Ovary (tissue), 7 donors: ENCODE measurements at regions not wholly inside any gene's neighbourhood (a gene's known extent, or its start where the extent isn't known, plus 50 kb on each side); places are given as distances from the start of the nearest gene placed in this dataset.
"Not testable (repeated sequence)": the region's sequence is repeated elsewhere in the genome, so short reads cannot be mapped to it uniquely, and the experiment has no call there.

Source experiments
- DNase-seq, 5 donors: peaks; one replicate each; pipeline ENCODE4 v3.0.0-alpha.2; 2019 to 2020
- H3K27ac ChIP-seq, 2 donors: fragments of 200-600 bp; one replicate each; pipeline versions ENCODE4 v1.5.1 to v1.8.0; 2019 to 2022
- H3K27me3 ChIP-seq: fragments of 200-600 bp; one replicate; pipeline ENCODE4 v1.8.0; 2022
- H3K36me3 ChIP-seq: fragments of 200-600 bp; sonication (generic); one replicate; pipeline ENCODE4 v1.5.1; 2019
- H3K4me1 ChIP-seq: one replicate; pipeline ENCODE4 v1.8.1; 2013; ENCODE audit warnings: mild to moderate bottlenecking, moderate library complexity; ENCODE audit not compliant: insufficient read depth
- H3K4me3 ChIP-seq: fragments of 200-600 bp; sonication (generic); one replicate; pipeline ENCODE4 v1.5.1; 2017
- H3K9me3 ChIP-seq, 2 donors: fragments of 200-600 bp in 1 of 2; sonication (generic) in 1 of 2; one replicate each; pipeline versions ENCODE4 v1.5.1 to v1.8.1; 2013 to 2019; ENCODE audit warnings: mild to moderate bottlenecking in 1 of 2, moderate library complexity in 1 of 2
- EP300 ChIP-seq: sonication (generic); formaldehyde crosslinking; IDR thresholded peaks from one replicate; pipeline ENCODE4 v1.6.1; 2017; ENCODE audit warnings: antibody characterized with exemption
- POLR2A ChIP-seq: fragments of 450-650 bp; IDR thresholded peaks from one replicate; pipeline ENCODE4 v1.6.1; 2017; ENCODE audit warnings: antibody characterized with exemption, mild to moderate bottlenecking, moderate library complexity
- WGBS, 3 donors: extraction: QIAGEN DNeasy Blood & Tissue Kit in 1 of 3; methylation state at CpG; one replicate each; pipeline versions ENCODE4 v1.1.5 to v1.1.7; 2013 to 2017; 5-methylcytosine and 5-hydroxymethylcytosine counted together
- intact Hi-C, 4 donors: fragments of 100-400 bp; cut with DNase I; formaldehyde crosslinking; loops; one replicate each; pipeline versions ENCODE4 v1.11.0 to v1.15.1; 2022 to 2023
- TF ChIP-seq, protein P1 (sequence below), 3 donors: fragments of 450-650 bp in 2 of 3; fragments of 200-600 bp in 1 of 3; IDR thresholded peaks; one replicate each; pipeline versions ENCODE4 v1.5.1 to v1.8.0; 2016 to 2022; ENCODE audit warnings: antibody characterized with exemption in 3 of 3, mild to moderate bottlenecking in 1 of 3
- donor health status: DM: no; HTN: no; CAD: no; lungs with moderate emphysema.
- donor health status: DM: no; HTN: no; CAD: no.
- donor health status: Bipolar disorder and iron deficiency.
- donor health status: DM: no; HTN: no; CAD: no.
- donor health status: DM: yes; HTN: yes; CAD: no.

DNA sequence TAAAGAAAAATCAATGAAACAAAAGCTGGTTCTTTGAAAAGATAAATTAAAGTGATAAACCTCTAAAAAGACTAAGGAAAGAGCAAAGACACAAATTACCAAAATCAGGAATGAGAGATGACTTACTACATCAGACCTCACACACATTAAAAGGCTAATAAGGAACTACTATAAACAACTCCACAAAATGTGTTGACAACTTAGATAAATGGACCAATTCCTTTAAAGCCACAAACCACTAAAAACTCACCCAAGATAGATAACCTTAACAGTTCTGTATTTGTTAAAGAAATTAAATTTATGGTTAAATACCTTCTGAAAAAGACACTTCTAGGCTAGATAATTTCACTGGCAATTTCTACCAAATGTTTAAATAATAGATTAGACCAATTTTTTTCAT lies 170.4 kb downstream of the SMAD6 start:
- intact Hi-C loops = no loop called here
- H3K36me3 ChIP-seq = no peaks in the 10 kb centered on the region
- H3K27ac ChIP-seq = no peak overlapping the region
- H3K9me3 ChIP-seq = no peaks in the 10 kb centered on the region
- no peak overlapping the region for H3K4me3 ChIP-seq
- TF ChIP-seq, protein P1, sequence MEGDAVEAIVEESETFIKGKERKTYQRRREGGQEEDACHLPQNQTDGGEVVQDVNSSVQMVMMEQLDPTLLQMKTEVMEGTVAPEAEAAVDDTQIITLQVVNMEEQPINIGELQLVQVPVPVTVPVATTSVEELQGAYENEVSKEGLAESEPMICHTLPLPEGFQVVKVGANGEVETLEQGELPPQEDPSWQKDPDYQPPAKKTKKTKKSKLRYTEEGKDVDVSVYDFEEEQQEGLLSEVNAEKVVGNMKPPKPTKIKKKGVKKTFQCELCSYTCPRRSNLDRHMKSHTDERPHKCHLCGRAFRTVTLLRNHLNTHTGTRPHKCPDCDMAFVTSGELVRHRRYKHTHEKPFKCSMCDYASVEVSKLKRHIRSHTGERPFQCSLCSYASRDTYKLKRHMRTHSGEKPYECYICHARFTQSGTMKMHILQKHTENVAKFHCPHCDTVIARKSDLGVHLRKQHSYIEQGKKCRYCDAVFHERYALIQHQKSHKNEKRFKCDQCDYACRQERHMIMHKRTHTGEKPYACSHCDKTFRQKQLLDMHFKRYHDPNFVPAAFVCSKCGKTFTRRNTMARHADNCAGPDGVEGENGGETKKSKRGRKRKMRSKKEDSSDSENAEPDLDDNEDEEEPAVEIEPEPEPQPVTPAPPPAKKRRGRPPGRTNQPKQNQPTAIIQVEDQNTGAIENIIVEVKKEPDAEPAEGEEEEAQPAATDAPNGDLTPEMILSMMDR (IDR thresholded peaks at IDR 0.05) = no peak
- TF ChIP-seq POLR2A = no peak
- no peak for TF ChIP-seq EP300
- no peak for DNase-seq
- no peaks in the 10 kb centered on the region for H3K27me3 ChIP-seq
- no peaks in the 10 kb centered on the region for H3K4me1 ChIP-seq

DNA sequence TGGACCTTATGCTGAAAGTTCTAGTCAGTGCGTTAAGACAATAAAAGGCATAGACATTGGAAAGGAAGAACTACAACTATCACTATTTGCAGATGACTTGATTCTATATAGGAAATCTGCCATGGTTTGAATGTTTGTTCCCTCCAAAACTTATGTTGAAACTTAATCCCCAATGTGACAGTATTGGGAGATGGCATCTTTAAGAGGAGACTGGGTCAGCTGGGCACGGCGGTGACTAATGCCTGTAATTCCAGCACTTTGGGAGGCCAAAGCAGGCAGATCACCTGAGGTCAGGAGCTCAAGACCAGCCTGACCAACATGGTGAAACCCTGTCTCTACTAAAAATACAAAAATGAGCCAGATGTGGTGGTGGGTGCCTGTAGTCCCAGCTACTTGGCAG lies 171.3 kb downstream of the SMAD6 start:
- H3K27ac ChIP-seq, intact Hi-C loops, DNase-seq, H3K4me3 ChIP-seq, H3K9me3 ChIP-seq, H3K27me3 ChIP-seq, H3K4me1 ChIP-seq, H3K36me3 ChIP-seq: not testable (repeated sequence)
- WGBS, 3 donors = 89 to 92% (median 91%) methylated on average over 3 of the region's 3 CpGs

DNA sequence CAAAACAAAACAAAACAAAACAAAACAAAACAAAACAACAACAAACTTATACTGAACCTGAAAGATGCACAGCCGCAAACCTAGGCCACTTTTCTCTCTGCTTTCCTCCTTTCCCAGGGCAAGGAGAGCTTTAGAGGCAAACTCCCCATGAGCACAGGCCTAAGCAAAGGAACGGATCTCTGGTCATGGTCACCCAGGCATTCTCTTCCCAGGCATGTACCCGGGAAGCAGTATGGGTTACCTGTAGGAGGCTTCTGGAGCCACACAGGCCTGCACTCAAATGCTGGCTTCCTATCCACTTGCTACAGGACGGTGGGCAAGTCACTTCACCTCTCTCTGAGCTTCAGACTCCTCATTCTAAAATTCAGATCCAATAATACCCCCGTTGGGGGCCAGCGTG lies 171.8 kb downstream of the SMAD6 start:
- DNase-seq = no peak
- 92 to 93% (median 93%) methylated on average over 6 of the region's 6 CpGs for WGBS, 3 donors
- intact Hi-C loops = no loop called here

DNA sequence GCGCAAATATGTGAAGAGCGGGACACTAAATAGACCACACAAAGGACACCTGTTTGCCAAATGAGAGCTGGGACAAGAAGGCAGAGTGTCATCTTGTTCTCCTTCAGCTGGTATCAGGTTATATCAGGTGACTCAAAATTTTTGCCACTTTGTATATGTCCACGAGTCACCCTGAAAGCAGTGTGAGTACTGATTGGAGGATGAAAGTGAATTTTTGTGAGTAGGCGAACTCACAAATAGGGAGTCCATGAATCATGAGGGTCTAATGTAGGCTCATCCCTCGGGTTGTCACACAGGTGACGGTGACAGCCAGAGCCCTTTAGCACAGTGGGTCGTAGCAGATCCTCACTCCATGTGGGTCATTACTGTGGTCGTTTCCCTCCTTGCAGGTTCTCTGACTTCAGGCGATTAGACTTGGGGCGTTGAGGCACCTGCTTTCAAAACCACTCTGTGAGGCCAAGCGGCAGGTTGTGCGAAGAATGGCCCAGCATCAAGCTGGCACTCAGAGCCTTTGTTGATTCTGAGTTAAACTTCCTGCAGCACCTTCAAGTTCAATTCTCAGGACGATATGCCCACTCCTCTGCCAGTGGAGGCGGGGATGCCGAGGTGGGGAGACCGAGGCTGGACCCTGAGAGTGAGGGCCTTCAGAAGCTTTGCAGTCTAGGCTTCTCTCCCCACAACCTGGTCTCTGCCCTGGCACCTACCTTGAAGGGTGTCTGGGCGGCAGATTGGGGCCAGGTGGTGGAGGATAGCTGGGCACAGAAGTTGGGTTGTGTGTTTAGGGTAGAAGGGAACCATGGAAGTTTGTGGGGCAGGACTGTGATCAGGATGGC lies 173.8 kb downstream of the SMAD6 start:
- no peaks in the 10 kb centered on the region for H3K36me3 ChIP-seq
- no peak for DNase-seq
- no peaks in the 10 kb centered on the region for H3K9me3 ChIP-seq
- intact Hi-C loops = no loop called here
- TF ChIP-seq POLR2A = no peak
- TF ChIP-seq, protein P1 (IDR thresholded peaks at IDR 0.05) = no peak
- TF ChIP-seq EP300 = no peak
- no peaks in the 10 kb centered on the region for H3K27me3 ChIP-seq
- H3K4me1 ChIP-seq = no peaks in the 10 kb centered on the region
- WGBS, 3 donors = 92 to 95% (median 94%) methylated on average over 17 of the region's 17 CpGs
- H3K4me3 ChIP-seq = no peak overlapping the region
- H3K27ac ChIP-seq = no peak overlapping the region

More for the DNA sequence above, 171.8 kb downstream of the SMAD6 start:
- H3K27ac ChIP-seq = no peak overlapping the region
- TF ChIP-seq EP300 (no peak), POLR2A (no peak)
- TF ChIP-seq, protein P1 (IDR thresholded peaks at IDR 0.05) = no peak
- H3K4me1 ChIP-seq = no peaks in the 10 kb centered on the region
- H3K9me3 ChIP-seq = no peaks in the 10 kb centered on the region
- H3K36me3 ChIP-seq = no peaks in the 10 kb centered on the region
- H3K27me3 ChIP-seq = no peaks in the 10 kb centered on the region
- no peak overlapping the region for H3K4me3 ChIP-seq

DNA sequence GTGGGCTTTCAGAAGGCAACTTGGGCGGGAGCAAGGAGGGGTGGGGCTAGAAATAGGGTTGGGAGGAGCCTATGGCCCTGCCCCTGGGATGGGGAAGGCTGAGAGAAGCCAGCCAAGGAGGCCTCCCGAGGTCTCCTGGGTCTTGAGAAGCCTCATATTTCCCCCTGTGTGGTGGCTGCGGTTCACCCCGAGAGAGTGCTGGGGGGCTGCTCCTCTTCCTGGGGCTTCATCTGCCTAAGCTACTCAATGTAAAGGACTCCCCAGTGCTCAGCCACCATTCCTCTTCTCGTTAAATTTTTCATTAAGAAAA lies 174.3 kb downstream of the SMAD6 start:
- Histone ChIP-seq H3K27me3 (no peaks in the 10 kb centered on the region), H3K27ac (no peak overlapping the region), H3K36me3 (no peaks in the 10 kb centered on the region), H3K4me1 (no peaks in the 10 kb centered on the region), H3K9me3 (no peaks in the 10 kb centered on the region), H3K4me3 (no peak overlapping the region)
- intact Hi-C loops = no loop called here
- TF ChIP-seq, protein P1 (IDR thresholded peaks at IDR 0.05) = no peak
- no peak for TF ChIP-seq POLR2A
- no peak for TF ChIP-seq EP300
- 75 to 79% (median 77%) methylated on average over 5 of the region's 5 CpGs for WGBS, 3 donors
- no peak for DNase-seq
